ENCODE measurements at regions not wholly inside any gene's neighbourhood (a gene's known extent, or its start where the extent isn't known, plus 50 kb on each side); places are given as distances from the start of the nearest gene placed in this dataset.

GRCh38 chr12:58163021-58163420, 221.7 kb downstream of the ATP23 start:
- TF ChIP-seq CTCF (IDR thresholded peaks at IDR 0.05) = no peak
- TF ChIP-seq POLR2A (IDR thresholded peaks at IDR 0.05) = no peak

Measured in esophagus squamous epithelium (tissue), 4 donors.